SK-N-SH (cell line): ENCODE measurements at regions not wholly inside any gene's neighbourhood (a gene's known extent, or its start where the extent isn't known, plus 50 kb on each side); places are given as distances from the start of the nearest gene placed in this dataset.

Source experiments
- SIN3A ChIP-seq: IDR thresholded peaks from 2 replicates; pipeline ENCODE4 v1.6.1; 2012; ENCODE audit warnings: low read depth, mild to moderate bottlenecking, low read length, moderate library complexity, borderline replicate concordance
- SMC3 ChIP-seq: IDR thresholded peaks from 2 replicates; pipeline ENCODE4 v1.6.1; 2012; ENCODE audit warnings: low read depth, low read length, improper control_type of control experiment
- TAF1 ChIP-seq: IDR thresholded peaks from 2 replicates; pipeline ENCODE4 v1.6.1; 2012; ENCODE audit warnings: low read depth, mild to moderate bottlenecking, low read length, moderate library complexity, borderline replicate concordance
- YY1 ChIP-seq: IDR thresholded peaks from 2 replicates; pipeline ENCODE4 v1.4.0; 2012; ENCODE audit warnings: low read depth, mild to moderate bottlenecking
- TF ChIP-seq, protein P1 (sequence below): fragments of 200-600 bp; sonication (generic); IDR thresholded peaks from 2 replicates; pipeline ENCODE4 v1.6.1; 2017; ENCODE audit warnings: antibody characterized with exemption, mild to moderate bottlenecking, moderate library complexity
- TF ChIP-seq, protein P2 (sequence below): IDR thresholded peaks from 2 replicates; pipeline ENCODE4 v1.4.0; 2012; ENCODE audit warnings: low read depth
- TF ChIP-seq, protein P3 (sequence below): IDR thresholded peaks from 2 replicates; pipeline ENCODE4 v1.6.1; 2012; ENCODE audit warnings: mild to moderate bottlenecking, low read depth, low read length, moderate library complexity

DNA sequence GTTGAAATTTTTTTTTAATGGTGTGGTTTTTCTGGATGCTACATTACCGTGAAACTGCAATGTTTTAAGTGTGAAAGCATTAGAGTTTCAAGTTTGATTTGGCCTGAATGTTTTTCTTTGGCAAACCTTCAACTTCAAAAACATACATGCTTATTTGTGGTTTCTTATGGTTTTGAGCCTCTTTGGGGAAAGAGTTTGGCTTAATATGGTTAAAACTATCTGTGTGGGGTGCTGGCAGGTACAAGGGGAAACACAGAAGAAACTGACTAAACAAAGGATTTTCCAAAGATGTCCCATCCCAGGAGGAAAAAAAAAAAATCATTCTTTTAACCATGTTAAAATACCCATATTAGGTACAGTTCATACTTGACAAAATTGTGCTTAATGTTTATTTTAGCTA lies 121.1 kb downstream of the HGF start:
- TF ChIP-seq, protein P1, sequence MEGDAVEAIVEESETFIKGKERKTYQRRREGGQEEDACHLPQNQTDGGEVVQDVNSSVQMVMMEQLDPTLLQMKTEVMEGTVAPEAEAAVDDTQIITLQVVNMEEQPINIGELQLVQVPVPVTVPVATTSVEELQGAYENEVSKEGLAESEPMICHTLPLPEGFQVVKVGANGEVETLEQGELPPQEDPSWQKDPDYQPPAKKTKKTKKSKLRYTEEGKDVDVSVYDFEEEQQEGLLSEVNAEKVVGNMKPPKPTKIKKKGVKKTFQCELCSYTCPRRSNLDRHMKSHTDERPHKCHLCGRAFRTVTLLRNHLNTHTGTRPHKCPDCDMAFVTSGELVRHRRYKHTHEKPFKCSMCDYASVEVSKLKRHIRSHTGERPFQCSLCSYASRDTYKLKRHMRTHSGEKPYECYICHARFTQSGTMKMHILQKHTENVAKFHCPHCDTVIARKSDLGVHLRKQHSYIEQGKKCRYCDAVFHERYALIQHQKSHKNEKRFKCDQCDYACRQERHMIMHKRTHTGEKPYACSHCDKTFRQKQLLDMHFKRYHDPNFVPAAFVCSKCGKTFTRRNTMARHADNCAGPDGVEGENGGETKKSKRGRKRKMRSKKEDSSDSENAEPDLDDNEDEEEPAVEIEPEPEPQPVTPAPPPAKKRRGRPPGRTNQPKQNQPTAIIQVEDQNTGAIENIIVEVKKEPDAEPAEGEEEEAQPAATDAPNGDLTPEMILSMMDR, result no peak
- TF ChIP-seq SIN3A (no peak), YY1 (no peak), TAF1 (no peak), SMC3 (no peak)
- TF ChIP-seq, protein P2, sequence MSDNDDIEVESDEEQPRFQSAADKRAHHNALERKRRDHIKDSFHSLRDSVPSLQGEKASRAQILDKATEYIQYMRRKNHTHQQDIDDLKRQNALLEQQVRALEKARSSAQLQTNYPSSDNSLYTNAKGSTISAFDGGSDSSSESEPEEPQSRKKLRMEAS, result no peak
- TF ChIP-seq, protein P3, sequence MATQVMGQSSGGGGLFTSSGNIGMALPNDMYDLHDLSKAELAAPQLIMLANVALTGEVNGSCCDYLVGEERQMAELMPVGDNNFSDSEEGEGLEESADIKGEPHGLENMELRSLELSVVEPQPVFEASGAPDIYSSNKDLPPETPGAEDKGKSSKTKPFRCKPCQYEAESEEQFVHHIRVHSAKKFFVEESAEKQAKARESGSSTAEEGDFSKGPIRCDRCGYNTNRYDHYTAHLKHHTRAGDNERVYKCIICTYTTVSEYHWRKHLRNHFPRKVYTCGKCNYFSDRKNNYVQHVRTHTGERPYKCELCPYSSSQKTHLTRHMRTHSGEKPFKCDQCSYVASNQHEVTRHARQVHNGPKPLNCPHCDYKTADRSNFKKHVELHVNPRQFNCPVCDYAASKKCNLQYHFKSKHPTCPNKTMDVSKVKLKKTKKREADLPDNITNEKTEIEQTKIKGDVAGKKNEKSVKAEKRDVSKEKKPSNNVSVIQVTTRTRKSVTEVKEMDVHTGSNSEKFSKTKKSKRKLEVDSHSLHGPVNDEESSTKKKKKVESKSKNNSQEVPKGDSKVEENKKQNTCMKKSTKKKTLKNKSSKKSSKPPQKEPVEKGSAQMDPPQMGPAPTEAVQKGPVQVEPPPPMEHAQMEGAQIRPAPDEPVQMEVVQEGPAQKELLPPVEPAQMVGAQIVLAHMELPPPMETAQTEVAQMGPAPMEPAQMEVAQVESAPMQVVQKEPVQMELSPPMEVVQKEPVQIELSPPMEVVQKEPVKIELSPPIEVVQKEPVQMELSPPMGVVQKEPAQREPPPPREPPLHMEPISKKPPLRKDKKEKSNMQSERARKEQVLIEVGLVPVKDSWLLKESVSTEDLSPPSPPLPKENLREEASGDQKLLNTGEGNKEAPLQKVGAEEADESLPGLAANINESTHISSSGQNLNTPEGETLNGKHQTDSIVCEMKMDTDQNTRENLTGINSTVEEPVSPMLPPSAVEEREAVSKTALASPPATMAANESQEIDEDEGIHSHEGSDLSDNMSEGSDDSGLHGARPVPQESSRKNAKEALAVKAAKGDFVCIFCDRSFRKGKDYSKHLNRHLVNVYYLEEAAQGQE, result no peak
